Esophagus muscularis mucosa (tissue), 4 donors: ENCODE measurements at regions not wholly inside any gene's neighbourhood (a gene's known extent, or its start where the extent isn't known, plus 50 kb on each side); places are given as distances from the start of the nearest gene placed in this dataset.

Experiments
- DNase-seq: peaks from one replicate; pipeline ENCODE4 v3.0.0-alpha.2; 2017; ENCODE audit errors: extremely low spot score
- H3K27ac ChIP-seq, 4 donors: fragments of 200-600 bp; sonication (generic); replicated peaks in 1 of 4; 1 replicate in 3 of 4; 2 replicates in 1 of 4; pipeline ENCODE4 v1.5.1; 2016 to 2019; ENCODE audit warnings: mild to moderate bottlenecking in 1 of 4
- H3K27me3 ChIP-seq, 4 donors: fragments of 200-600 bp; sonication (generic); one replicate each; pipeline versions ENCODE4 v1.5.1 to v1.6.0; 2016 to 2019
- H3K36me3 ChIP-seq, 4 donors: fragments of 200-600 bp; sonication (generic); one replicate each; pipeline ENCODE4 v1.5.1; 2016 to 2019
- H3K4me1 ChIP-seq, 4 donors: fragments of 200-600 bp; sonication (generic); one replicate each; pipeline ENCODE4 v1.5.1; 2016 to 2019
- H3K4me3 ChIP-seq, 4 donors: fragments of 200-600 bp; sonication (generic); 1 replicate in 2 of 4; 2 replicates in 2 of 4; pipeline ENCODE4 v1.5.1; 2016 to 2019; ENCODE audit warnings: mild to moderate bottlenecking in 4 of 4, moderate library complexity in 1 of 4
- H3K9me3 ChIP-seq, 4 donors: fragments of 200-600 bp; sonication (generic); 1 replicate in 3 of 4; 2 replicates in 1 of 4; pipeline ENCODE4 v1.5.1; 2016 to 2019
- CTCF ChIP-seq, 3 experiments: fragments of 200-600 bp in 2 of 3; fragments of 450-650 bp in 1 of 3; sonication (generic) in 2 of 3; IDR thresholded peaks; one replicate each; pipeline ENCODE4 v1.5.1; 2017 to 2019; ENCODE audit warnings: antibody characterized with exemption in 3 of 3, mild to moderate bottlenecking in 2 of 3, moderate library complexity in 1 of 3
- EP300 ChIP-seq: sonication (generic); formaldehyde crosslinking; IDR thresholded peaks from one replicate; pipeline ENCODE4 v1.6.1; 2017; ENCODE audit warnings: antibody characterized with exemption
- POLR2A ChIP-seq: fragments of 450-650 bp; IDR thresholded peaks from one replicate; pipeline ENCODE4 v1.6.1; 2017; ENCODE audit warnings: antibody characterized with exemption, moderate library complexity, mild to moderate bottlenecking, low read depth
- POLR2AphosphoS5 ChIP-seq, 2 donors: sonication (generic); formaldehyde crosslinking; IDR thresholded peaks; one replicate each; pipeline ENCODE4 v1.6.1; 2017; ENCODE audit warnings: antibody characterized with exemption in 2 of 2
- WGBS: methylation state at CpG from one replicate; pipeline ENCODE4 v1.1.5; 2018; 5-methylcytosine and 5-hydroxymethylcytosine counted together
- intact Hi-C: fragments of 100-400 bp; cut with DNase I; formaldehyde crosslinking; loops from one replicate; pipeline ENCODE4 v1.15.1; 2023

GRCh38 chr2:210956101-210956500, 399.7 kb downstream of the CPS1 start:
- DNase-seq, result no peak

GRCh38 chr2:210961249-210961648, 404.9 kb downstream of the CPS1 start:
- no peaks in the 10 kb centered on the region for H3K36me3 ChIP-seq
- no peaks in the 10 kb centered on the region for H3K27me3 ChIP-seq
- TF ChIP-seq EP300, result no peak
- no peak for TF ChIP-seq CTCF (IDR thresholded peaks at IDR 0.05)
- no peak for TF ChIP-seq POLR2AphosphoS5 (IDR thresholded peaks at IDR 0.05)
- TF ChIP-seq POLR2A, result no peak
- no peak for DNase-seq
- intact Hi-C loops, result no loop called here
- no peaks in the 10 kb centered on the region for H3K4me1 ChIP-seq
- no peak overlapping the region for H3K27ac ChIP-seq
- no peak overlapping the region for H3K4me3 ChIP-seq
- WGBS, result 47% methylated on average over 2 of the region's 2 CpGs
- H3K9me3 ChIP-seq, result no peaks in the 10 kb centered on the region

More at GRCh38 chr2:210956101-210956500, 399.7 kb downstream of the CPS1 start:
- TF ChIP-seq EP300 (no peak), CTCF (IDR thresholded peaks at IDR 0.05) (no peak), POLR2A (no peak), POLR2AphosphoS5 (IDR thresholded peaks at IDR 0.05) (no peak)
- no peaks in the 10 kb centered on the region for H3K27me3 ChIP-seq
- no peaks in the 10 kb centered on the region for H3K36me3 ChIP-seq
- no peaks in the 10 kb centered on the region for H3K9me3 ChIP-seq
- no peaks in the 10 kb centered on the region for H3K4me1 ChIP-seq
- no peak overlapping the region for H3K4me3 ChIP-seq
- H3K27ac ChIP-seq, result no peak overlapping the region
- intact Hi-C loops, result no loop called here

GRCh38 chr2:210963386-210963785, 407.0 kb downstream of the CPS1 start:
- DNase-seq, result no peak
- TF ChIP-seq EP300, result no peak
- TF ChIP-seq CTCF (IDR thresholded peaks at IDR 0.05), result no peak
- no peak for TF ChIP-seq POLR2AphosphoS5 (IDR thresholded peaks at IDR 0.05)
- no peak for TF ChIP-seq POLR2A
- WGBS, result 74% methylated on average over 2 of the region's 2 CpGs
- H3K4me3 ChIP-seq, result no peak overlapping the region
- H3K9me3 ChIP-seq, result no peaks in the 10 kb centered on the region
- no peaks in the 10 kb centered on the region for H3K27me3 ChIP-seq
- H3K36me3 ChIP-seq, result no peaks in the 10 kb centered on the region
- H3K27ac ChIP-seq, result no peak overlapping the region
- H3K4me1 ChIP-seq, result no peaks in the 10 kb centered on the region
- intact Hi-C loops, result no loop called here

GRCh38 chr2:210964141-210964764, 407.9 kb downstream of the CPS1 start:
- no peaks in the 10 kb centered on the region for H3K4me1 ChIP-seq
- H3K27me3 ChIP-seq, result no peaks in the 10 kb centered on the region
- intact Hi-C loops, result no loop called here
- no peak overlapping the region for H3K4me3 ChIP-seq
- H3K36me3 ChIP-seq, result no peaks in the 10 kb centered on the region
- no peaks in the 10 kb centered on the region for H3K9me3 ChIP-seq
- no peak overlapping the region for H3K27ac ChIP-seq
- TF ChIP-seq EP300 (no peak), CTCF (IDR thresholded peaks at IDR 0.05) (no peak)
- 85% methylated on average over 2 of the region's 2 CpGs for WGBS
- no peak for DNase-seq

- no peaks in the 10 kb centered on the region for H3K9me3 ChIP-seq
- DNase-seq, result no peak
- no peak overlapping the region for H3K27ac ChIP-seq
- H3K4me1 ChIP-seq, result no peaks in the 10 kb centered on the region
- no peaks in the 10 kb centered on the region for H3K36me3 ChIP-seq
- H3K4me3 ChIP-seq, result no peak overlapping the region
- no peaks in the 10 kb centered on the region for H3K27me3 ChIP-seq
- WGBS, result 65% methylated on average over 3 of the region's 3 CpGs
- TF ChIP-seq POLR2AphosphoS5 (IDR thresholded peaks at IDR 0.05), result no peak
- no peak for TF ChIP-seq POLR2A
- TF ChIP-seq CTCF (IDR thresholded peaks at IDR 0.05), result no peak
- TF ChIP-seq EP300, result no peak
- intact Hi-C loops, result no loop called here
Observed at GRCh38 chr2:210965472-210965871, 409.1 kb downstream of the CPS1 start.
